ENCODE measurements at regions not wholly inside any gene's neighbourhood (a gene's known extent, or its start where the extent isn't known, plus 50 kb on each side); places are given as distances from the start of the nearest gene placed in this dataset.
"Not testable (repeated sequence)": the region's sequence is repeated elsewhere in the genome, so short reads cannot be mapped to it uniquely, and the experiment has no call there.

DNA sequence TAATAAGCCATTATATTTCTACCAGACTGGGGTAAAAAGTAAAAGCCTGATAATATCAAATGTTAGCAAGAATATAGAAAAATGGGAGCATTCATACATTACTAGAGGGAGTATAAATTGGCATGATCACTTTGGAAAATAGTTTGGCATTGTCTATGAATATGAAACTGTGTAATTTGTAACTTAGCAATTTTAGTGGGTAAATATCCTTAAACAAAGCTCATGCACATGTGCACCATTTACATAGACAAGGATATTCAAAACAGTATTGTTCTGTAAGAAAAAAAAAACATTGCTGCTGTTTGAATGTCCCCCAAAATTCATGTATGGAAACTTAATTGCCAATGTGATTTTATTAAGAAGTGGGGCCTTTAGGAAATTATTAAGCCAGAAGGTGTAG lies 166.4 kb upstream of the SLC27A6 start:
- no peak for DNase-seq (ENCODE audit: low spot score)

DNA sequence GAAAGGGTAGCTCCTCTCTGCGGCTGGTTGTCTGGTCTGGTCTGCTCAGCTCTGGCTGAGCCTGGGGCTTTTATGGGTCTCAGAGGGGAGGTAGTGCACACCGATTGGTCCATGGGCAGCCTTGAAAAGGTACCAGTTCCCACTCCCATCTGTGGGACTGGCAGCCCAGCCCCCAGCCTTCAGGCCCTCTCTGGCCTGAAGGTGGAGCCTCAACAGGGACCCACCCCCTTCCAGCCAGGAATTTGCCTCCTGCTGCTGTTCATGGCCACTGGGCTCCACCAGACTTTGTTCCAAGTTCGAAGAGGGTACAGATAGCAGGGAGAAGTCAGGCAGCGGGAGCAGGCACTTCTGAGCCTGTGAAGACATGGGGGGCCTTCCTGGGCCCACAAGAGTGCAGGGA lies 165.3 kb upstream of the SLC27A6 start:
- DNase-seq (ENCODE audit: low spot score), result no peak

- no peak for DNase-seq (ENCODE audit: low spot score)
Observed at GRCh38 chr5:128800377-128800776, 164.9 kb upstream of the SLC27A6 start.

GRCh38 chr5:128813317-128814070 lies 151.8 kb upstream of the SLC27A6 start:
- no peak for DNase-seq (ENCODE audit: low spot score)

GRCh38 chr5:128815201-128815600 lies 150.1 kb upstream of the SLC27A6 start:
- no peak for DNase-seq (ENCODE audit: low spot score)

- DNase-seq (ENCODE audit: low spot score), result no peak
Observed at GRCh38 chr5:128825826-128826225, 139.5 kb upstream of the SLC27A6 start.

GRCh38 chr5:128826275-128826674 lies 139.0 kb upstream of the SLC27A6 start:
- no peak for DNase-seq (ENCODE audit: low spot score)

DNA sequence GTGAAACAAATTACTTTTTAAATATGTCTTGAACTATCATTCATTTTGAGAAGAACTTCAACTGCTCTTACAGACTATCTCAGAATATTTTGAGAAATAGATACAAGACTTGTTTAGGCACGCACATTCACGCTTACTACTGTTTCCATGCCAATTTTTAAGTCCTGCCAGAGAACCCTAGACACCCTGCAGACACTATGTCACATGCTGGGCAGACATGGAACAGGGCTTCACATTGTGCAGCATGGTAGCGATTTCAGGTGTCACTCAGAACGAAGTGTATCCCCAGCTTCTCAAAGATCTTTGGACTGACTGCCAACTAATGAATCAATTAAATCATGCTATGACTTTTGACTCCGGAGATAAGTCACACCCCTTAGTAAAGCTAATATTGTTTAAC lies 128.7 kb upstream of the SLC27A6 start:
- DNase-seq (ENCODE audit: low spot score), result no peak

DNA sequence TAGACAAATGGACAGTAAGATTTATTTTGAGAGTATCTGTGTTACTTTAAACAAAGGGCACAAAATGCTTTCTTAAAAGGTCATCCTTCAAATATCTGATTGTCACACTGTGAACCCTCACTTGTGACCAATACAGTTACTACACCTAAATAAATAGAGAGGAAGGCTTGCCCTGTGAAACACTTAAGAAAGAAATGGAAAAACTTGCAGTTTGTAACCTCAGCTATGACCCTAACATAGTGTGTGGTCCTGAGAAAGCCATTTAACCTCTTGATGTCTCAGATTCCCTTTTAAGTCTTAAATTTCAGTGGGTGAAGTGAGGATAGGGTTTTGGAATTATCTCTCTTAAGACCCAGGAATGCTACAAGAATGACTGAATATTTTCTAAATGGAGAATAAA lies 126.7 kb upstream of the SLC27A6 start:
- DNase-seq (ENCODE audit: low spot score), result no peak

DNA sequence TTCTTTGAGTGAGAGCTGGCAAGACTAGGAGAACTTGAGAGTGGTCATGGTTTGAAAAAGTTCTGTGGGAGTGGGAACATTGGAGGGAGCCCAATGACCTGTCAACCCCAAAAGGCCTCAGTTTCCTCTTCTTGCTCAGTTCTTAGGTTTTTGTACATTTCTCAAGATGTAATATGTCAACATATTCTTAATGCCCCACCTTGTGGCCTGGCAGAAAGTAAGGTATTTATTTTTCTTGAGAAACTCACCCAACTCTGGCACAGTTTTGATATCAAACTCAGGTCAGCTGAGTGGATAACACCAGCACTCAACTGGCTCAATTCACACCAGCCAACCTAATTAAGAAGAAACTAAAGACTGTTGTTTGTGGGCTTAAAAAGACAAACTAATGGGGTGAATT lies 123.0 kb upstream of the SLC27A6 start:
- no peak for DNase-seq (ENCODE audit: low spot score)

DNA sequence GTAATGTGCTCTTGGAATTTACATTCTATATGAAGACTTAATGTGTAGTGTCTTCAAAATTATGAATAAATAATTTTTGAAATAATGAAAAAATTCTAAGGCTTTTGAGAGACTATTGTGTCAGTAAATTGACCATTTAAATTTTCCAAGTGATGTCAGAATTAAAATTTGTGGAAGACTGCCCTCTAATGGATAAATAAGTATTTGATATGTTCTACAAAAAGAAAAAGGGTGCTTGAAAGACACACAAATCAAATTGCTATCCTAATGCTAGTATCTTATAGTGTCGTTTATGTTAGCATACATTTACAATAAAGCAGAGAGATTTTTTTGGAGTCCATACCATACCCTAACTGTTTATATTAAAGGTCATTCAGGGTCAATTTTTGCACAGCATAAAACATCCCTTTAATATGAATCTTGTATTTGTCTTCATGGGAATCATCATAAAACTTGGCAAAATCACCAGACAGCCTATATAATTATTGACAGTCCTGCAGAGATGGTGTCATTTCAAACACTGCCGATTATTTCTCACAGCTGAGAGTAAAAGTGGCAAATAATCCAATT lies 120.8 kb upstream of the SLC27A6 start:
- DNase-seq (ENCODE audit: low spot score), result no peak

- DNase-seq (ENCODE audit: low spot score), result no peak
Observed at GRCh38 chr5:128850049-128850448, 115.2 kb upstream of the SLC27A6 start.

DNA sequence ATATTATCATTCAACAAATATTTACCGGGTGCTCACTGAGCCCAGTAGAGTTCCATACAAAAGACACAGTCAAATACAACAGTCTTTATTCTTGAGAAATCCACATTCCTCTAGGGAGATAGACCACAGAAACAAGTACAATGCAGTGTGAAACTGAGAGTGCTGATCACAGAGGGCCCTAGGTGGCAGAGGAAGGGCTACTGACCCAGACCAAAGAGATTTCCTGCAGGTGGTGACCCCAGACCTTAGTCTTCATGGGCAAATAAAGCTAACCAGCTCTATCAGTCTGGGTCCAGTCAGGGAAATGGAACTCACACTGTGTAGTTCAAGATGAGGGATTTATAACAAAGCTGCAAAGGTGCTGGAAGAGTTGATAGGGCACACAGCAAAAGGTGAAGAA lies 110.4 kb upstream of the SLC27A6 start:
- no peak for DNase-seq (ENCODE audit: low spot score)

DNA sequence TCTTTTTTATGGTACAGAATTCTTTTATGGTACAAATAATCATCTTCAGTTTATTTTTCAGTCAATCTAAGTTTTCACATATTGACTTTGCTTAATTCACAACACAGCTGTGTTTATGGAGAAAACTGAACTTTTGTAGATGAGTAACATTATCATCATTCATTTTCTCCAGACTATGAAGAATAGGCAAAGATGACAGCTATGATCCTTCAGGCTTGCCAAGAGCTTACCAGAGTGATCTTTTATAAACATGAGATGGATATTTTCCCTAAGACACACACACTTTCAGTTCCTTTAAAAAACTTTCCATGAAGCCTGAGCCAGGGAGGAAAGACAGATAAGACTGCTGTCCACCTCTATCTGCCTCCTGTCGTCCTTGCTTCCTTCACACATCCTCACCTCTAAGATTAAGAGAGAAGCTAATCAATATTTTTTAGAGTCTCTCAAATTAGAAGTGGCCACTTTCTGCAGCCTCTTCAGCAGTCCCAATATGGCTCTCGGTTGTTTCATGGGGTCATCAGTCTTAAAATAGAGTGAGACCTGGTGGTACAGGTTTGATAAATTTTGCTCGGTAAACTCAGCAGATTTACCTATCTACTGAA lies 108.1 kb upstream of the SLC27A6 start:
- DNase-seq (ENCODE audit: low spot score), result no peak

GRCh38 chr5:128858995-128859394 lies 106.3 kb upstream of the SLC27A6 start:
- DNase-seq (ENCODE audit: low spot score), result no peak

DNA sequence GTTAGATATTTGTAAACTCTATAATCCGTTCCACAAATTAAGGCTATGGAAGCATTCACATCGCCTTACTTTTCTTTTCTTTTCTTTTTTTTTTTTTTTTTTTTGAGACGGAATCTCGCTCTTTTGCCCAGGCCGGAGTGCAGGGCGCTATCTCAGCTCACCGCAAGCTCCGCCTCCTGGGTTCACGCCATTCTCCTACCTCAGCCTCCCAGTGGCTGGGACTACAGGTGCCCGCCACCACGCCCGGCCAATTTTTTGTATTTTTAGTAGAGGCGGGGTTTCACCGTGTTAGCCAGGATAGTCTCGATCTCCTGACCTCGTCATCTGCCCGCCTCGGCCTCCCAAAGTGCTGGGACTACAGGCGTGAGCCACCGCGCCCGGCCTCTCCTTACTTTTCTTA lies 104.1 kb upstream of the SLC27A6 start:
- DNase-seq (ENCODE audit: low spot score), result not testable (repeated sequence)

DNA sequence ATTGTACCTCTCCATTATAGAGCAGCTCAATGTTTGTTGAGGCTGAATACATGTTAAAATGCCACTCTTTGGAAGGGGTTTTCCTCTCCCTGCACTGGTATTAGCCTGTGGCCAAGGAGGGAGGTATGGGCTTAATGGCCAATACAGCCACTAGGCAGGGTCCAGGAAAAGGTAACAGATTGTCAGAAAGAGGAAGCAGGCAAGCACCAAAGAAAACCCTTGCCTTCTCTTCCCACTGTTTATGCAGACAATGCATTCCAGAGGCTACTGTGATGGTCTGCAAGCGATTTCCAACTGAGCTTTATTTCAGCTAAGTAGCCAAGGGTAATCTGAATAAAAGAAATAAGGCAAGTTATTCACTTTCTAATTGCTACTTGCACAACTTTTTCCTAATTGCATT lies 95.3 kb upstream of the SLC27A6 start:
- DNase-seq (ENCODE audit: low spot score), result no peak

- DNase-seq (ENCODE audit: low spot score), result no peak
Observed at GRCh38 chr5:128870373-128870772, 94.9 kb upstream of the SLC27A6 start.

DNA sequence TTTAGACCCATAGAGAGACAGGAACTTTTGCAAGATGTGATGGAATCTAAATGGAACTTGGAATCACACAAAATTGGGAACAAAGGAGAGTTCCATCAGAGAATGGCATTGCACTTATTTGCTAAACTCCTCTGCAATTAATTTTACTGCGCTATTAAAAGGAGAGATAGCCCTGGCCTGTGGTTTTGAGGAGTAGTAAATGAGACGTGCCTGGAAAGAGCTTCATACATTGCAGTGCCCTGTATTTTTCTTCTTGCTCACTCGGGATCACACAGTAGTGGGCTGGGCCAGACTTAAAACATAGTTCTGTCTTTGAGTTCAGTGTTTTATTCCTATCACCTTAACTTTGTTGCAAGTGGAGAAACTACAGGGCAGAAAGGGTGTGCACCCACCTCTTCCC lies 94.4 kb upstream of the SLC27A6 start:
- no peak for DNase-seq (ENCODE audit: low spot score)

DNA sequence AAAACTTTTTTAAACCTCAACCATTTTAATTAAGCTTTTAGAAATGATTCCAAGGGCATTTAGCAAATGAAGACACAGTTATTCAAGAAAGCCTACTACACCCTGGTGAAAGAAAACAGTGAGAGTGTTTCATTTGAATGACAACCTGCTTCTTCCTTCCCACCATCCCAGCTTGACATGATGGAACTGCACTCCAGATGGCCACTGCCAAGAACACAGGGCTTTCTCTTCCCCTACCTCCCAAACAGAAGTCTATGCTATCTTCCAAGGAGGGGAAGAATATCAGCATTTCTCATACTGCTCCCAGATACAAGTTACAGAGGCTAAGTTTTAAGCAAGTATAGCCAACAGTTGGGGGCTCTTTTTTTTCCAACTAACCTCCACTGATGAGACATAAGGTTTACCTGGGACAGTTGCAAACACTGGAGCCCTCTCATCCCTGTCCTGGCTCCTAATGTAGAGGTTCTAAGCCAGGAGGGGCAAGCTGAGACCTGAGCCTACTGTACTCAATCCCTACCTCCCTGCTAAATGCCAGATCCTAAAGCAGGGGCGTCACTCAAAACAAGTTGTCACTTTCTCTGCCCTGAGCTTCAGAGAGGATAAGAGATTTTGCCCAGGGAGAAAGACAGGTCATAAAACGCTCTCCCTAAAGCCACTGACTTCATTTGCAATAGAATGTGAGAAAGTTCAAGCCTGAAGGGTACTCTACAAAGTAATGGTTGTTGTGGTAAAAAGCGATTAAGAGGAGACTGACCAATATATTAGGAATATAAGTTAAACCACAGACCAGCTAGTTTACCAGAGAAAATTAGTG lies 88.5 kb upstream of the SLC27A6 start:
- DNase-seq (ENCODE audit: low spot score), result no peak

GRCh38 chr5:128877476-128877875 lies 87.8 kb upstream of the SLC27A6 start:
- DNase-seq (ENCODE audit: low spot score), result no peak

DNA sequence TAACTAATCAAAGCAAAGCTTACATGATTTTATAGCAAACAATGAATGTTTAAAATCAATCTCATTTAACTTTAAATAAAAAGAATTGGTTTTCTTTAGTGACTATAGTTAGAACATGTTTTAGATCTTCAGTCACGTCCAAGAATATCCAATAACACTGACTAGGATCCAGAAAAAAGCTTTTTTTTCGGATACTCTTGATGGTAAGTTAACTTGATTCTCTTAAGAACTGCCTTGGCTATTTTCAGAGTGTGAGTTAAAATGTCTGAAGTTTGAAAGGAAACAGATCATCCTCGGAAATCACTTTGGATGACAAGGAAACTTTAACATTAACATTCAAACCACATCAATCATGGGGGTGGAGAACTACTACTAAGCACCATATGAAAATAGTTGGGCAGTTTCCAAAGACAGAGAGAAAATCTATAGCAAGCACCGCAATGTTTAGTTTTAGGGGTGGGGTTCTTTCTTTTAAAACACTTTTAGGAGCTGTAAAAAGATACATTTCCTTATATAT lies 83.7 kb upstream of the SLC27A6 start:
- DNase-seq (ENCODE audit: low spot score), result no peak
